Endothelial cell of umbilical vein (primary cell): ENCODE measurements at regions not wholly inside any gene's neighbourhood (a gene's known extent, or its start where the extent isn't known, plus 50 kb on each side); places are given as distances from the start of the nearest gene placed in this dataset.

Experiments used
- BruUV-seq: library from RNA; stranded (reverse); fragments of 400-500 nt; replicated peaks from 2 replicates; lab custom pipeline; 2021; lab: Mats Ljungman, UMichigan
- CTCF ChIA-PET: fragments of 300-600, 350-600 bp; sonication (Branson Sonifier 250); formaldehyde crosslinking; loops from one replicate; lab custom pipeline; 2021; ENCODE audit warnings: antibody characterized with exemption, inconsistent platforms; lab: Charles Lee
- POLR2A ChIA-PET: fragments of 300-600, 350-600 bp; sonication (Branson Sonifier 250); formaldehyde crosslinking; loops from one replicate; lab custom pipeline; 2021; ENCODE audit warnings: antibody characterized with exemption, inconsistent platforms; lab: Charles Lee
- DNase-seq: peaks from one replicate; pipeline ENCODE4 v3.0.0-alpha.2; 2011; ENCODE audit warnings: low read depth, low spot score
- FAIRE-seq: peaks from 2 replicates; lab custom pipeline; 2011; peaks lifted over from hg19 to GRCh38; lab: Jason Lieb, UNC
- H2AFZ ChIP-seq: 2 replicates; pipeline ENCODE4 v1.6.0; 2012; ENCODE audit warnings: low read depth, low read length, control low read depth, inconsistent platforms
- H3K27ac ChIP-seq: 2 replicates; pipeline ENCODE4 v1.5.1; 2011; ENCODE audit warnings: low read depth, mild to moderate bottlenecking, control low read depth, low read length, moderate library complexity; ENCODE audit not compliant: insufficient read depth
- H3K27me3 ChIP-seq, 2 experiments: 2 replicates each; pipeline versions ENCODE4 v1.6.0 to v1.6.1; 2011; ENCODE audit warnings: low read length in 2 of 2, mixed read lengths in 1 of 2; ENCODE audit not compliant: control insufficient read depth in 2 of 2, insufficient read depth in 2 of 2
- H3K36me3 ChIP-seq, 2 experiments: 2 replicates in 1 of 2; 3 replicates in 1 of 2; pipeline ENCODE4 v1.5.1; 2011; ENCODE audit warnings: low read length in 2 of 2, mild to moderate bottlenecking in 1 of 2, moderate library complexity in 1 of 2; ENCODE audit not compliant: control insufficient read depth in 2 of 2, insufficient read depth in 2 of 2; ENCODE audit errors: extremely low read depth in 1 of 2
- H3K4me1 ChIP-seq: 3 replicates; pipeline ENCODE4 v1.5.1; 2011; ENCODE audit warnings: mild to moderate bottlenecking, low read length; ENCODE audit not compliant: control insufficient read depth, insufficient read depth; ENCODE audit errors: extremely low read depth
- H3K4me2 ChIP-seq: 2 replicates; pipeline ENCODE4 v1.6.1; 2011; ENCODE audit warnings: low read length, control low read depth, mixed read lengths; ENCODE audit not compliant: insufficient read depth
- H3K4me3 ChIP-seq, 3 experiments: fragments of 200-600 bp in 1 of 3; sonication (generic), shearing (Covaris generic) in 1 of 3; replicated peaks in 1 of 3; 2 replicates each; pipeline ENCODE4 v1.5.1; 2011 to 2016; ENCODE audit warnings: control low read depth in 3 of 3, low read length in 3 of 3, mild to moderate bottlenecking in 2 of 3, inconsistent platforms in 1 of 3, low read depth in 1 of 3, moderate library complexity in 1 of 3; ENCODE audit not compliant: insufficient read depth in 1 of 3
- H3K79me2 ChIP-seq: 2 replicates; pipeline ENCODE4 v1.6.0; 2012; ENCODE audit warnings: low read length, inconsistent platforms; ENCODE audit not compliant: control insufficient read depth, insufficient read depth
- H3K9ac ChIP-seq: replicated peaks from 2 replicates; pipeline ENCODE3; 2011; ENCODE audit warnings: low read length, control low read depth; ENCODE audit not compliant: insufficient read depth; ENCODE audit errors: extremely low read depth
- H3K9me1 ChIP-seq: replicated peaks from 3 replicates; pipeline ENCODE4 v1.6.0; 2011; ENCODE audit warnings: mild to moderate bottlenecking, low read length; ENCODE audit not compliant: control insufficient read depth, insufficient read depth; ENCODE audit errors: extremely low read depth
- H3K9me3 ChIP-seq: replicated peaks from 2 replicates; pipeline ENCODE4 v1.5.1; 2012; ENCODE audit warnings: low read length, inconsistent platforms; ENCODE audit not compliant: control insufficient read depth, insufficient read depth
- H4K20me1 ChIP-seq: replicated peaks from 2 replicates; pipeline ENCODE3; 2011; ENCODE audit warnings: mild to moderate bottlenecking, low read length; ENCODE audit not compliant: control insufficient read depth, insufficient read depth; ENCODE audit errors: extremely low read depth
- EZH2 ChIP-seq: IDR thresholded peaks from 2 replicates; pipeline ENCODE4 v1.6.1; 2012; ENCODE audit warnings: borderline replicate concordance, low read depth, mild to moderate bottlenecking, moderate library complexity, low read length, inconsistent platforms; ENCODE audit not compliant: severe bottlenecking
- FOS ChIP-seq: IDR thresholded peaks from 2 replicates; pipeline ENCODE4 v1.6.1; 2011; ENCODE audit warnings: mild to moderate bottlenecking, low read length, moderate library complexity, borderline replicate concordance; ENCODE audit not compliant: insufficient read depth
- GATA2 ChIP-seq: IDR thresholded peaks from 2 replicates; pipeline ENCODE4 v1.7.0; 2011; ENCODE audit warnings: low read depth, mild to moderate bottlenecking, moderate library complexity, mixed read lengths, low read length; ENCODE audit not compliant: insufficient read length, insufficient read depth
- JUN ChIP-seq: IDR thresholded peaks from 2 replicates; pipeline ENCODE4 v1.6.1; 2011; ENCODE audit warnings: borderline replicate concordance, low read depth; ENCODE audit not compliant: insufficient read length, insufficient read depth
- MAX ChIP-seq: IDR thresholded peaks from 2 replicates; pipeline ENCODE4 v1.6.1; 2011; ENCODE audit not compliant: insufficient read depth, insufficient read length
- MYC ChIP-seq: IDR thresholded peaks from one replicate; pipeline ENCODE4 v1.6.1; 2011; ENCODE audit warnings: mild to moderate bottlenecking, low read depth, low read length
- POLR2A ChIP-seq: IDR thresholded peaks from 2 replicates; pipeline ENCODE4 v1.6.1; 2012; ENCODE audit warnings: low read depth, mild to moderate bottlenecking, control low read depth, low read length
- POLR2AphosphoS5 ChIP-seq: IDR thresholded peaks from 2 replicates; pipeline ENCODE4 v1.6.1; 2012; ENCODE audit warnings: low read depth, mild to moderate bottlenecking, control low read depth, low read length, moderate library complexity; ENCODE audit not compliant: insufficient read depth
- dilution Hi-C: fragments of 300-500 bp; cut with MboI; formaldehyde crosslinking; loops from one replicate; pipeline ENCODE4 v1.15.0; 2019; ENCODE audit warnings: low sequenced_read_pairs; ENCODE audit not compliant: extremely low pct_ligation_motif_present
- intact Hi-C: fragments of 100-400 bp; cut with micrococcal nuclease; formaldehyde crosslinking; loops from one replicate; pipeline ENCODE4 v1.10.0; 2022
- TF ChIP-seq, protein P1 (sequence below), 2 donors: IDR thresholded peaks; 1 replicate in 1 of 2; 2 replicates in 1 of 2; pipeline ENCODE4 v1.5.1; 2011; ENCODE audit warnings: low read length in 2 of 2, mild to moderate bottlenecking in 2 of 2, moderate library complexity in 2 of 2, control low read depth in 1 of 2, inconsistent platforms in 1 of 2, low read depth in 1 of 2; ENCODE audit not compliant: insufficient read depth in 1 of 2; ENCODE audit errors: extremely low read depth in 1 of 2

- no peak overlapping the region for H3K4me3 ChIP-seq
- H3K9me3 ChIP-seq = peaks cover 2% of the 10 kb centered on the region
- FAIRE-seq (no peak), DNase-seq (no peak)
- CTCF ChIA-PET = no interaction called here
- H3K27ac ChIP-seq = no peak overlapping the region
- H3K36me3 ChIP-seq = no peaks in the 10 kb centered on the region
- no peaks in the 10 kb centered on the region for H3K27me3 ChIP-seq
- intact Hi-C loops = no loop called here
- H2AFZ ChIP-seq = no peak overlapping the region
- no peaks in the 10 kb centered on the region for H3K79me2 ChIP-seq
- H4K20me1 ChIP-seq = no peaks in the 10 kb centered on the region
- no TSS peak for BruUV-seq
- no peak overlapping the region for H3K9ac ChIP-seq
- dilution Hi-C loops = no loop called here
- TF ChIP-seq POLR2A = no peak
- TF ChIP-seq, protein P1, sequence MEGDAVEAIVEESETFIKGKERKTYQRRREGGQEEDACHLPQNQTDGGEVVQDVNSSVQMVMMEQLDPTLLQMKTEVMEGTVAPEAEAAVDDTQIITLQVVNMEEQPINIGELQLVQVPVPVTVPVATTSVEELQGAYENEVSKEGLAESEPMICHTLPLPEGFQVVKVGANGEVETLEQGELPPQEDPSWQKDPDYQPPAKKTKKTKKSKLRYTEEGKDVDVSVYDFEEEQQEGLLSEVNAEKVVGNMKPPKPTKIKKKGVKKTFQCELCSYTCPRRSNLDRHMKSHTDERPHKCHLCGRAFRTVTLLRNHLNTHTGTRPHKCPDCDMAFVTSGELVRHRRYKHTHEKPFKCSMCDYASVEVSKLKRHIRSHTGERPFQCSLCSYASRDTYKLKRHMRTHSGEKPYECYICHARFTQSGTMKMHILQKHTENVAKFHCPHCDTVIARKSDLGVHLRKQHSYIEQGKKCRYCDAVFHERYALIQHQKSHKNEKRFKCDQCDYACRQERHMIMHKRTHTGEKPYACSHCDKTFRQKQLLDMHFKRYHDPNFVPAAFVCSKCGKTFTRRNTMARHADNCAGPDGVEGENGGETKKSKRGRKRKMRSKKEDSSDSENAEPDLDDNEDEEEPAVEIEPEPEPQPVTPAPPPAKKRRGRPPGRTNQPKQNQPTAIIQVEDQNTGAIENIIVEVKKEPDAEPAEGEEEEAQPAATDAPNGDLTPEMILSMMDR (IDR thresholded peaks at IDR 0.05; ENCODE audit: extremely low read depth in 1 of 2, insufficient read depth in 1 of 2, low read depth in 1 of 2, low read length in 2 of 2) = no peak
- TF ChIP-seq GATA2 = no peak
- TF ChIP-seq MAX = no peak
- TF ChIP-seq EZH2 = no peak
- no peak for TF ChIP-seq JUN
- no peak for TF ChIP-seq MYC
- TF ChIP-seq FOS = no peak
- no peak for TF ChIP-seq POLR2AphosphoS5
- no peak overlapping the region for H3K4me2 ChIP-seq
- POLR2A ChIA-PET = no interaction called here
- no peaks in the 10 kb centered on the region for H3K9me1 ChIP-seq
- H3K4me1 ChIP-seq = no peaks in the 10 kb centered on the region
These were observed 213.5 kb downstream of the MANEA start for GRCh38 chr6:95790787-95791186.
